BJ (cell line): ENCODE measurements at regions not wholly inside any gene's neighbourhood (a gene's known extent, or its start where the extent isn't known, plus 50 kb on each side); places are given as distances from the start of the nearest gene placed in this dataset.

ENCODE experiments used
- CTCF ChIA-PET: fragments of 350-600 bp; formaldehyde crosslinking; extraction: SDS; loops from one replicate; lab custom pipeline; 2021; ENCODE audit warnings: antibody characterized with exemption, inconsistent platforms; lab: Yijun Ruan, JAX
- POLR2A ChIA-PET: fragments of 300-600 bp; sonication (Branson Sonifier 250); formaldehyde crosslinking; extraction: SDS; loops from one replicate; lab custom pipeline; 2021; ENCODE audit warnings: antibody characterized with exemption; lab: Charles Lee
- DNase-seq: peaks from one replicate; pipeline ENCODE4 v3.0.0-alpha.2; 2011; ENCODE audit warnings: low read depth
- H3K27me3 ChIP-seq: 2 replicates; pipeline ENCODE4 v1.6.0; 2011; ENCODE audit warnings: low read length; ENCODE audit not compliant: control insufficient read depth, insufficient read depth
- H3K36me3 ChIP-seq: 2 replicates; pipeline ENCODE4 v1.5.1; 2011; ENCODE audit warnings: low read length; ENCODE audit not compliant: control insufficient read depth, insufficient read depth
- H3K4me3 ChIP-seq: 2 replicates; pipeline ENCODE4 v1.5.1; 2011; ENCODE audit warnings: low read depth, mild to moderate bottlenecking, control low read depth, low read length
- TF ChIP-seq, protein P1 (sequence below): IDR thresholded peaks from 2 replicates; pipeline ENCODE4 v1.5.1; 2011; ENCODE audit warnings: low read depth, mild to moderate bottlenecking, control low read depth, inconsistent platforms, low read length, moderate library complexity; ENCODE audit not compliant: insufficient read depth

DNA sequence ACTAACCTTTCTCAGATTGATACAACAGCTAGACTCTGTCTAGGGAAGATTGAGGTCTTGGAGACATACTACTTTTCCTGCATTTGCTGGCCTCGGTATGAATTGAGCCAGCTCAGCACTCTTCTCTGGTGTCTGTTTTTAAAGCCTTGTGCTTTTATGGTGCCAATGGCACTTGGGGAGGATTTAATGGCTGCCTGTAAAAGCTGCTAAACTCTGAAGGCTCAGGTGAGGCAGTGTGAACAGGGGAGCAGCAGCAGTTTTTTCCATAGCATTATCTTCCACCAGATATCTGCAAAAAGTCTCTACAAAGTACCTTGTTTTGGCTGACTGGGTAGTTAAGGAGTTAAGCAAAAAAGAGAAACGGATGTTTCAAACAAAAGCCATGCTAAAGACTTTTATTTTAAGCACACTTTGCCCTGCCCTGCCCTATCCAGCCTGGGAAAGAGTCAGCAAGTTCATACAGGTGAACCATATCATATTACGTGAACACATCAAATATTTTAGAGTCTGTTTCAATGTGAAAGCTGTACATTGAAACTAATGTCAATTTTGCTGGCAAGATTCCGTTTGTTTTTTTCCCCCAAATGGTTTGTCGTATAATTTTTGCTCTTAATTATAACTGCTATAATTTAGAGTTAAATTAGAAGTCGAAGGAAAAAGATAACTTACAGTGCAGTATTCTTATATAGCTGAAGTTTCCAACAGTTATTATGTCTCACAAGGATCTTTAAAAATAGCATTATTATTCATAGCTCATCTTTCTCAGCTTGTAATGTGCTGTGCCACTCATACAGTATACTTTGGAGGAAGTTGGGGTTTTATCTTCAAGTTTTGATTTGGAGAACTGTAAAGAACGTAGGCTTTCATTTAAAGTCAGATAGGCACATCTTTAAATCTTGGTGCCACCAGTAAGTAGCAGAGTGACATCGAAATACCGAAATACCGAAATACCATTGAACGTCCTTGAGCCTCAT is 424.1 kb upstream of the CD180 start:
- POLR2A ChIA-PET = no interaction called here
- CTCF ChIA-PET = interaction anchor here (0.8 kb wide), 1 partner anchor 9 kb away, joined by 3 read pairs; no protein-coding TSS in a partner anchor
- H3K4me3 ChIP-seq = no peak overlapping the region

DNA sequence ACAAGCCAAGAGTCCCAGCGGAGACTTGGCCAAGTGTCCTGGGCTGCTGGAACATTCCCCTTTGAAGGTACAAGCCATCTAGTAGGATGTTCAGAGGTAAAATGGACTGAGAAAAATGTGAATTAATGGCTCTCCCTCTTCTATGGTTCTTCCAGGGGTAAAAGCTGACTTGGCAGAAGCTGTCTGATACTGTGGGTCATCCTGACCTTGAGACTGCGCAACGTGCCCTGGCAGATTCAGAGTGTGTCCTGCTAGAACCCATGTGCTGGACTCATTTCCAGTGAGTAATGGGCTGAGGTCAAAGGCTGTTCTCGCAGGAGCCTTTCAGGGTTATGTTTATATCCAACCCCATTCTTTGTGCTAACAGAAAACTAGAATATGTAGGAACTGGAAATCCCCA is 423.0 kb upstream of the CD180 start:
- Histone ChIP-seq H3K27me3 (no peaks in the 10 kb centered on the region; the same call in none of the 2 replicates), H3K36me3 (no peaks in the 10 kb centered on the region), H3K4me3 (no peak overlapping the region)
- ChIA-PET CTCF (no interaction called here), POLR2A (no interaction called here)
- TF ChIP-seq, protein P1, sequence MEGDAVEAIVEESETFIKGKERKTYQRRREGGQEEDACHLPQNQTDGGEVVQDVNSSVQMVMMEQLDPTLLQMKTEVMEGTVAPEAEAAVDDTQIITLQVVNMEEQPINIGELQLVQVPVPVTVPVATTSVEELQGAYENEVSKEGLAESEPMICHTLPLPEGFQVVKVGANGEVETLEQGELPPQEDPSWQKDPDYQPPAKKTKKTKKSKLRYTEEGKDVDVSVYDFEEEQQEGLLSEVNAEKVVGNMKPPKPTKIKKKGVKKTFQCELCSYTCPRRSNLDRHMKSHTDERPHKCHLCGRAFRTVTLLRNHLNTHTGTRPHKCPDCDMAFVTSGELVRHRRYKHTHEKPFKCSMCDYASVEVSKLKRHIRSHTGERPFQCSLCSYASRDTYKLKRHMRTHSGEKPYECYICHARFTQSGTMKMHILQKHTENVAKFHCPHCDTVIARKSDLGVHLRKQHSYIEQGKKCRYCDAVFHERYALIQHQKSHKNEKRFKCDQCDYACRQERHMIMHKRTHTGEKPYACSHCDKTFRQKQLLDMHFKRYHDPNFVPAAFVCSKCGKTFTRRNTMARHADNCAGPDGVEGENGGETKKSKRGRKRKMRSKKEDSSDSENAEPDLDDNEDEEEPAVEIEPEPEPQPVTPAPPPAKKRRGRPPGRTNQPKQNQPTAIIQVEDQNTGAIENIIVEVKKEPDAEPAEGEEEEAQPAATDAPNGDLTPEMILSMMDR = no peak
- DNase-seq = no peak

More for the DNA sequence above, 424.1 kb upstream of the CD180 start:
- DNase-seq = no peak
- no peaks in the 10 kb centered on the region; the same call in none of the 2 replicates for H3K27me3 ChIP-seq
- TF ChIP-seq, protein P1 = no peak
- no peaks in the 10 kb centered on the region for H3K36me3 ChIP-seq

- TF ChIP-seq, protein P1 = no peak
- Histone ChIP-seq H3K4me3 (no peak overlapping the region), H3K27me3 (no peaks in the 10 kb centered on the region; the same call in none of the 2 replicates), H3K36me3 (no peaks in the 10 kb centered on the region)
- ChIA-PET POLR2A (no interaction called here), CTCF (no interaction called here)
- no peak for DNase-seq
These were observed 422.6 kb upstream of the CD180 start for GRCh38 chr5:67619235-67619634.

DNA sequence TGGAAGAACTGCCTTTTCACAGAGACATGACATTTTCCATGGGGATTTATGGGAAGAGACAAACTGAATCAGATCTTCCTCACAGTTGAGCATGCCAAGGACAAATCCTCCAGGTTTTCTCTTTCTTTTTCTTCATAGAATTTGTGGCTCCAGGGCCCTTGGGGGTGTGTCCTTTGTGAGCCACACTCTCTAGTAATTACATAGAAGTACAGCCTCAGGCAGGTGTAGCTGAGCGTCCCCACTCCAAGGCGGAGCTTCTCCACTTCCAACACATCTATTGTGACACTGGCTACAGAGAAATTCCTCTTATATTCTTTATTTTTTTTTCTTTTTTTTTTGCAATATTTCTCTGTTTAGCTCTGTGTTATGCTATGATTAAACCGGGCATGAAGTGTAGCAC is 420.5 kb upstream of the CD180 start:
- Histone ChIP-seq H3K27me3 (no peaks in the 10 kb centered on the region; the same call in none of the 2 replicates), H3K36me3 (no peaks in the 10 kb centered on the region), H3K4me3 (no peak overlapping the region)
- ChIA-PET CTCF (no interaction called here), POLR2A (no interaction called here)
- TF ChIP-seq, protein P1 = no peak
- DNase-seq = no peak

GRCh38 chr5:67612961-67613360 is 416.4 kb upstream of the CD180 start:
- Histone ChIP-seq H3K4me3 (no peak overlapping the region), H3K36me3 (no peaks in the 10 kb centered on the region), H3K27me3 (no peaks in the 10 kb centered on the region)
- CTCF ChIA-PET = no interaction called here
- TF ChIP-seq, protein P1 = no peak
- POLR2A ChIA-PET = no interaction called here
- no peak for DNase-seq
